ENCODE measurements at regions not wholly inside any gene's neighbourhood (a gene's known extent, or its start where the extent isn't known, plus 50 kb on each side); places are given as distances from the start of the nearest gene placed in this dataset.

- no peak overlapping the region for H3K14ac ChIP-seq (ENCODE audit: low read length in 2 of 2)
- no peak overlapping the region for H3K9ac ChIP-seq (ENCODE audit: low read length)
- H2AK5ac ChIP-seq (ENCODE audit: low read length, severe bottlenecking) = no peak overlapping the region
- no peak overlapping the region for H3K27ac ChIP-seq (ENCODE audit: low read length, poor library complexity, severe bottlenecking)
- 86% methylated on average over 9 of the region's 9 CpGs for WGBS
- H2BK15ac ChIP-seq (ENCODE audit: low read depth, poor library complexity, severe bottlenecking) = no peak overlapping the region
- H3K9me3 ChIP-seq (ENCODE audit: control insufficient read depth, low read length) = no peaks in the 10 kb centered on the region
- no peak overlapping the region for H4K91ac ChIP-seq (ENCODE audit: low read length)
- H4K8ac ChIP-seq (ENCODE audit: low read length) = no peak overlapping the region
- H3K27me3 ChIP-seq (ENCODE audit: control insufficient read depth in 1 of 2, insufficient read depth in 1 of 2, low read length in 2 of 2) = peaks cover 30 to 34% of the 10 kb centered on the region in 2 experiments
- H2AFZ ChIP-seq (ENCODE audit: low read depth, low read length) = no peak overlapping the region
- H3K18ac ChIP-seq (ENCODE audit: low read depth in 1 of 2, low read length in 2 of 2) = no peak overlapping the region
- no peaks in the 10 kb centered on the region for H3K36me3 ChIP-seq (ENCODE audit: control insufficient read depth in 1 of 2, insufficient read depth in 2 of 2, low read depth in 1 of 2, low read length in 2 of 2)
- H2BK5ac ChIP-seq (ENCODE audit: low read depth, low read length, poor library complexity, severe bottlenecking) = no peak overlapping the region
- H3K23ac ChIP-seq (ENCODE audit: low read length in 2 of 2) = no peak overlapping the region
- no peak overlapping the region for H2BK120ac ChIP-seq (ENCODE audit: low read depth, low read length)
- no peak overlapping the region for H3K4ac ChIP-seq (ENCODE audit: low read depth in 1 of 2, low read length in 2 of 2)
- no peaks in the 10 kb centered on the region for H3K79me1 ChIP-seq (replicated peaks; ENCODE audit: low read length, poor library complexity, severe bottlenecking)
- DNase-seq = no peak
- no peak overlapping the region for H3K4me3 ChIP-seq (ENCODE audit: insufficient read depth in 1 of 2, low read depth in 1 of 2, low read length in 2 of 2)
- no peak overlapping the region for H2BK12ac ChIP-seq (ENCODE audit: low read length in 2 of 2)
- H3K4me2 ChIP-seq (ENCODE audit: low read length, poor library complexity, severe bottlenecking) = no peak overlapping the region
- peaks cover 16% of the 10 kb centered on the region for H3K4me1 ChIP-seq (ENCODE audit: control insufficient read depth, insufficient read depth, low read depth, low read length)
Observed at GRCh38 chr6:168885196-168885595, 368.4 kb downstream of the THBS2 start.

DNA sequence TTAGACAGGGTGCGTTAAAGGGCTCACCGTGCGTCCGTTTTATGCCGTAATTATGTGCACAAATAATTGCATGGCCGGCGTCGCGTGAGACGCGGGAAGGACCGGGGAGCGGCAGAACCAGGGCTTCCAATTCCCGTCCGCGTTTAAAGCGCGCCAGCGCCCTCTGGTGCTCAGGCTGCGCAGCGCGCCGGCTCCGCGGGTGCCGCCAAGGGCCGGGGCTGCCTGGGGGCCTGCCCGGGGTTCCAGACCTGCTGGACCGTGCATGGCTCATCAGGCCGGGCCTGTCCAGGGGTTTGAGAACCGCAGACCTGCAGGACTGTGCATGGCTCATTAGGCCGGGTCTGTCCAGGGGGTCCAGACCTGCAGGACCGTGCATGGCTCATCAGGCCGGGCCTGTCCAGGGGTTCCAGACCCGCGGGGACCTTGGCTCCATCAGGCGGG is 369.0 kb downstream of the THBS2 start:
- no peaks in the 10 kb centered on the region for H3K36me3 ChIP-seq (ENCODE audit: control insufficient read depth in 1 of 2, insufficient read depth in 2 of 2, low read depth in 1 of 2, low read length in 2 of 2)
- no peaks in the 10 kb centered on the region for H3K9me3 ChIP-seq (ENCODE audit: control insufficient read depth, low read length)
- H3K18ac ChIP-seq (ENCODE audit: low read depth in 1 of 2, low read length in 2 of 2) = no peak overlapping the region
- peaks cover 16% of the 10 kb centered on the region for H3K4me1 ChIP-seq (ENCODE audit: control insufficient read depth, insufficient read depth, low read depth, low read length)
- no peak overlapping the region for H3K27ac ChIP-seq (ENCODE audit: low read length, poor library complexity, severe bottlenecking)
- H2BK15ac ChIP-seq (ENCODE audit: low read depth, poor library complexity, severe bottlenecking) = no peak overlapping the region
- H2BK5ac ChIP-seq (ENCODE audit: low read depth, low read length, poor library complexity, severe bottlenecking) = no peak overlapping the region
- no peak overlapping the region for H3K14ac ChIP-seq (ENCODE audit: low read length in 2 of 2)
- no peak overlapping the region for H4K91ac ChIP-seq (ENCODE audit: low read length)
- peak overlapping the region; percentile 58 for H3K9ac ChIP-seq (ENCODE audit: low read length)
- no peaks in the 10 kb centered on the region for H3K79me1 ChIP-seq (replicated peaks; ENCODE audit: low read length, poor library complexity, severe bottlenecking)
- H3K23ac ChIP-seq (ENCODE audit: low read length in 2 of 2) = no peak overlapping the region
- peak overlapping the region; percentile 62 for H3K4me2 ChIP-seq (ENCODE audit: low read length, poor library complexity, severe bottlenecking)
- peaks cover 27 to 34% of the 10 kb centered on the region in 2 experiments for H3K27me3 ChIP-seq (ENCODE audit: control insufficient read depth in 1 of 2, insufficient read depth in 1 of 2, low read length in 2 of 2)
- H2AK5ac ChIP-seq (ENCODE audit: low read length, severe bottlenecking) = no peak overlapping the region
- no peak overlapping the region for H4K8ac ChIP-seq (ENCODE audit: low read length)
- H3K4ac ChIP-seq (ENCODE audit: low read depth in 1 of 2, low read length in 2 of 2) = no peak overlapping the region
- H2BK120ac ChIP-seq (ENCODE audit: low read depth, low read length) = no peak overlapping the region
- peak overlapping the region in 1 of 2 experiments; percentile 75 for H3K4me3 ChIP-seq (ENCODE audit: insufficient read depth in 1 of 2, low read depth in 1 of 2, low read length in 2 of 2)
- peak; percentile 31 for DNase-seq
- no peak overlapping the region for H2BK12ac ChIP-seq (ENCODE audit: low read length in 2 of 2)
- 14% methylated on average over 34 of the region's 37 CpGs for WGBS
- no peak overlapping the region for H2AFZ ChIP-seq (ENCODE audit: low read depth, low read length)

- Histone ChIP-seq H3K4me2 (ENCODE audit: low read length, poor library complexity, severe bottlenecking) (peak overlapping the region; percentile 62), H2BK120ac (ENCODE audit: low read depth, low read length) (no peak overlapping the region), H3K4ac (ENCODE audit: low read depth in 1 of 2, low read length in 2 of 2) (no peak overlapping the region), H4K8ac (ENCODE audit: low read length) (no peak overlapping the region), H2BK5ac (ENCODE audit: low read depth, low read length, poor library complexity, severe bottlenecking) (no peak overlapping the region), H3K14ac (ENCODE audit: low read length in 2 of 2) (no peak overlapping the region), H3K9ac (ENCODE audit: low read length) (peak overlapping the region; percentile 58), H3K27me3 (ENCODE audit: control insufficient read depth in 1 of 2, insufficient read depth in 1 of 2, low read length in 2 of 2) (peaks cover 27 to 37% of the 10 kb centered on the region in 2 experiments), H2BK12ac (ENCODE audit: low read length in 2 of 2) (no peak overlapping the region), H3K79me1 (replicated peaks; ENCODE audit: low read length, poor library complexity, severe bottlenecking) (no peaks in the 10 kb centered on the region), H3K27ac (ENCODE audit: low read length, poor library complexity, severe bottlenecking) (no peak overlapping the region), H2AFZ (ENCODE audit: low read depth, low read length) (no peak overlapping the region), H3K9me3 (ENCODE audit: control insufficient read depth, low read length) (no peaks in the 10 kb centered on the region), H2BK15ac (ENCODE audit: low read depth, poor library complexity, severe bottlenecking) (no peak overlapping the region), H3K36me3 (ENCODE audit: control insufficient read depth in 1 of 2, insufficient read depth in 2 of 2, low read depth in 1 of 2, low read length in 2 of 2) (no peaks in the 10 kb centered on the region), H4K91ac (ENCODE audit: low read length) (no peak overlapping the region), H3K23ac (ENCODE audit: low read length in 2 of 2) (no peak overlapping the region), H3K18ac (ENCODE audit: low read depth in 1 of 2, low read length in 2 of 2) (no peak overlapping the region), H3K4me3 (ENCODE audit: insufficient read depth in 1 of 2, low read depth in 1 of 2, low read length in 2 of 2) (peak overlapping the region in 1 of 2 experiments; percentile 75), H2AK5ac (ENCODE audit: low read length, severe bottlenecking) (no peak overlapping the region), H3K4me1 (ENCODE audit: control insufficient read depth, insufficient read depth, low read depth, low read length) (peaks cover 16% of the 10 kb centered on the region)
- WGBS = 72% methylated on average over 17 of the region's 21 CpGs
- no peak for DNase-seq
Observed at GRCh38 chr6:168884050-168884645, 369.5 kb downstream of the THBS2 start.

- no peak overlapping the region for H3K18ac ChIP-seq (ENCODE audit: low read depth in 1 of 2, low read length in 2 of 2)
- H3K4me1 ChIP-seq (ENCODE audit: control insufficient read depth, insufficient read depth, low read depth, low read length) = peaks cover 16% of the 10 kb centered on the region
- H2BK5ac ChIP-seq (ENCODE audit: low read depth, low read length, poor library complexity, severe bottlenecking) = no peak overlapping the region
- no peak overlapping the region for H3K9ac ChIP-seq (ENCODE audit: low read length)
- H3K27ac ChIP-seq (ENCODE audit: low read length, poor library complexity, severe bottlenecking) = no peak overlapping the region
- H3K14ac ChIP-seq (ENCODE audit: low read length in 2 of 2) = no peak overlapping the region
- no peak overlapping the region for H3K4me2 ChIP-seq (ENCODE audit: low read length, poor library complexity, severe bottlenecking)
- H3K4me3 ChIP-seq (ENCODE audit: insufficient read depth in 1 of 2, low read depth in 1 of 2, low read length in 2 of 2) = no peak overlapping the region
- 88% methylated on average over 13 of the region's 13 CpGs for whole genome bisulfite sequencing
- DNase-seq = no peak
- no peak overlapping the region for H2AK5ac ChIP-seq (ENCODE audit: low read length, severe bottlenecking)
- H4K91ac ChIP-seq (ENCODE audit: low read length) = no peak overlapping the region
- H3K27me3 ChIP-seq (ENCODE audit: control insufficient read depth in 1 of 2, insufficient read depth in 1 of 2, low read length in 2 of 2) = peaks cover 27 to 39% of the 10 kb centered on the region in 2 experiments
- no peak overlapping the region for H2BK12ac ChIP-seq (ENCODE audit: low read length in 2 of 2)
- H3K4ac ChIP-seq (ENCODE audit: low read depth in 1 of 2, low read length in 2 of 2) = no peak overlapping the region
- no peaks in the 10 kb centered on the region for H3K79me1 ChIP-seq (replicated peaks; ENCODE audit: low read length, poor library complexity, severe bottlenecking)
- no peaks in the 10 kb centered on the region for H3K36me3 ChIP-seq (ENCODE audit: control insufficient read depth in 1 of 2, insufficient read depth in 2 of 2, low read depth in 1 of 2, low read length in 2 of 2)
- no peaks in the 10 kb centered on the region for H3K9me3 ChIP-seq (ENCODE audit: control insufficient read depth, low read length)
- H4K8ac ChIP-seq (ENCODE audit: low read length) = no peak overlapping the region
- H2BK120ac ChIP-seq (ENCODE audit: low read depth, low read length) = no peak overlapping the region
- no peak overlapping the region for H2AFZ ChIP-seq (ENCODE audit: low read depth, low read length)
- H2BK15ac ChIP-seq (ENCODE audit: low read depth, poor library complexity, severe bottlenecking) = no peak overlapping the region
- no peak overlapping the region for H3K23ac ChIP-seq (ENCODE audit: low read length in 2 of 2)
Observed at GRCh38 chr6:168883410-168884049, 370.1 kb downstream of the THBS2 start.
